ENCODE measurements at regions not wholly inside any gene's neighbourhood (a gene's known extent, or its start where the extent isn't known, plus 50 kb on each side); places are given as distances from the start of the nearest gene placed in this dataset.

DNA sequence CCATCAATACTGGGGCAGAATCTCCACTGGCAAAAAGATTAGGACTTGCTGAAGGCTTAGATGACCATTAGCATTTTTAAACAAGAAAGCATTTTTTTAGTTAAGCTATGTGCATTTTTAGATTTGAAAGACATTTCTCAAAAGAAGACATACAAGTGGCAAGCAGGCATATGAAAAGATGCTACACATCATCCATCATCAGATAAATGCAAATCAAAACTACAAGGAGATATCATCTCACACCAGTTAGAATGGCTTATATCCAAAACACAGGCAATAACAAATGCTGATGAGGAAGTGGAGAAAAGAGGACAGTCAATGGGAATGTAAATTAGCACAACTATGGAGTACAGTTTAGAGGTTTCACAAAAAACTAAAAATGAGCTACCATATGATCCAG is 195.6 kb upstream of the TNC start:
- no peak overlapping the region for H3K27ac ChIP-seq
- no peaks in the 10 kb centered on the region for H3K36me3 ChIP-seq
- no peaks in the 10 kb centered on the region for H3K27me3 ChIP-seq (replicated peaks; ENCODE audit: insufficient read depth)
- H3K4me1 ChIP-seq (ENCODE audit: control insufficient read depth in 1 of 2, low read depth in 2 of 2): peaks cover 0 to 28% of the 10 kb centered on the region in 2 donors
- TF ChIP-seq, protein P1, sequence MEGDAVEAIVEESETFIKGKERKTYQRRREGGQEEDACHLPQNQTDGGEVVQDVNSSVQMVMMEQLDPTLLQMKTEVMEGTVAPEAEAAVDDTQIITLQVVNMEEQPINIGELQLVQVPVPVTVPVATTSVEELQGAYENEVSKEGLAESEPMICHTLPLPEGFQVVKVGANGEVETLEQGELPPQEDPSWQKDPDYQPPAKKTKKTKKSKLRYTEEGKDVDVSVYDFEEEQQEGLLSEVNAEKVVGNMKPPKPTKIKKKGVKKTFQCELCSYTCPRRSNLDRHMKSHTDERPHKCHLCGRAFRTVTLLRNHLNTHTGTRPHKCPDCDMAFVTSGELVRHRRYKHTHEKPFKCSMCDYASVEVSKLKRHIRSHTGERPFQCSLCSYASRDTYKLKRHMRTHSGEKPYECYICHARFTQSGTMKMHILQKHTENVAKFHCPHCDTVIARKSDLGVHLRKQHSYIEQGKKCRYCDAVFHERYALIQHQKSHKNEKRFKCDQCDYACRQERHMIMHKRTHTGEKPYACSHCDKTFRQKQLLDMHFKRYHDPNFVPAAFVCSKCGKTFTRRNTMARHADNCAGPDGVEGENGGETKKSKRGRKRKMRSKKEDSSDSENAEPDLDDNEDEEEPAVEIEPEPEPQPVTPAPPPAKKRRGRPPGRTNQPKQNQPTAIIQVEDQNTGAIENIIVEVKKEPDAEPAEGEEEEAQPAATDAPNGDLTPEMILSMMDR (IDR thresholded peaks at IDR 0.05): no peak
- H3K9me3 ChIP-seq: no peaks in the 10 kb centered on the region
- ATAC-seq (ENCODE audit: insufficient number of reproducible peaks, low FRiP score, low read depth): no peak
- H3K4me3 ChIP-seq: no peak overlapping the region
- DNase-seq (ENCODE audit: low spot score): no peak

DNA sequence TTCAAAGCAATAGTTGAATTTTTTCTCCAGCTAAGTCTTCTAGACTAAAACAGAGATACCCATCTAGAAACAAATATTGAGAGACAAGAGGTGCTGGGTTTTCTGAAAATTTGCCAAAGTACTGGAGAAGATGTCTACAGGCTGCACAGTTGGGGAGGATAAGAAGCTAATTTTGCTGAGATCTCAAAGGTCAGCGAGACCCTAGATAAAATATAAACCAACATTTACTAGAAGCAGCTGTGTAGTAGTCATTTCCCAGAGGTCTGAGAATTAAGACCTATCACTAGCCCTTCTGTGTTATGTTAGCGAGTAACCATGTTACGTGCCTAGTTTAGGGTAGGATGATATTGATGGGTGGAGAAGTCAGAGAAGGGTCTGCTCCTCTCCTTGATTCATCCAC is 208.5 kb upstream of the TNC start:
- Histone ChIP-seq H3K27ac (no peak overlapping the region), H3K36me3 (no peaks in the 10 kb centered on the region), H3K4me1 (ENCODE audit: control insufficient read depth in 1 of 2, low read depth in 2 of 2) (peaks cover 6 to 23% of the 10 kb centered on the region in 2 donors), H3K9me3 (no peaks in the 10 kb centered on the region), H3K4me3 (no peak overlapping the region), H3K27me3 (replicated peaks; ENCODE audit: insufficient read depth) (no peaks in the 10 kb centered on the region)
- DNase-seq (ENCODE audit: low spot score): no peak
- TF ChIP-seq, protein P1 (IDR thresholded peaks at IDR 0.05): no peak
- ATAC-seq (ENCODE audit: insufficient number of reproducible peaks, low FRiP score, low read depth): no peak

DNA sequence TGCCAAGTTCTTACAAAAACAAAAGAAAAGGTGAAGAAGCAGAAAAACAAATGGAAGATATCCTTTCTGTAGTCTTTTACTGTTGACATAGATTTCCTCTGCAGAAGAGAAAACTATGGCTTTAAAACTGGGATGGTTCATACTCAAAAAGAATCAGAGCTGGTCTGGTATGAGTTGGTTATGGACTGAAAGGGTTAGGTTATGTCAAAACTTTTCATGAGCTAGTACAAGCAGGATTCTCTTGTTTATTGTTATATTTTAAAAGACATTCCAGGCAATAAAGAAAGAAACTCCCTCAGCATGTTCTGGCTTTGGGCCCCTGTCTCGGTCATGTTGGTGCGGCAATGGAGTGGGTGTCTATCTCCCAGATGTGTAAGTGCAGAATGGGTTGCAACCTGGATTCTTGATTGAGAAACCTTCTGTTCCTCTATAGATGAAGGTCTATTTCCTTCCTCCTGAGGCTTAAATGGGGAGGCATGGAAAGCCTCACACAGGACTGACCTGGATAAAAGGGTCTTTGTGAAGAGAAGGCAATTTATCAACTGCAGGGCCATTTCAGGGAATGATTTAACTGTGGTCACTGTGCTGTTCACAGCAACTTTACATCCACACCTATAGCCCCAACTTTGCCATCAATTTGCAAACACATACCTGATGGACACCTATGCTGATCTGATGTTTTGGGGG is 209.6 kb upstream of the TNC start:
- peaks cover 6 to 23% of the 10 kb centered on the region in 2 donors for H3K4me1 ChIP-seq (ENCODE audit: control insufficient read depth in 1 of 2, low read depth in 2 of 2)
- no peaks in the 10 kb centered on the region for H3K27me3 ChIP-seq (replicated peaks; ENCODE audit: insufficient read depth)
- H3K27ac ChIP-seq: peak overlapping the region; percentile 36 to 63
- H3K9me3 ChIP-seq: no peaks in the 10 kb centered on the region
- DNase-seq (ENCODE audit: low spot score) (no peak), ATAC-seq (ENCODE audit: insufficient number of reproducible peaks, low FRiP score, low read depth) (no peak)
- TF ChIP-seq, protein P1 (IDR thresholded peaks at IDR 0.05): no peak
- no peaks in the 10 kb centered on the region for H3K36me3 ChIP-seq
- no peak overlapping the region for H3K4me3 ChIP-seq

DNA sequence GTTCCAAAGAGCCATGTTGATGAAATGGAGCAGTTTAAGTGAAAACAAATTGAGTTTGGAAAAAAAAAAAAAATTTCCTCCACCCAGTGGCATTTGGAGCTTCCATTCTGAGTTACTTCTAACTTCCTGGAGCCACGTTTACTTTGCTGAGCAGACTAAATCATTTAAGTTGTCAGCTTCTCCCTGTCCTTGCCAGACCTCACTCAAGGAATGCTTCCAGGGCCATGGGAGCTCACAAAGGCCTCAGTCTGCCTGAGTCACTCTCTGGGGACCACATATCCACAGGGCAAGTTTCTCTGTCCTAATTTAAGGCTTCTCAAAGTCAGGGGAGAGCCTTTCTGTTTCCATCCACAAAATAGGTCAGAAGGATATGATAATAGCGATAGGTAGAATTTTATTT is 210.3 kb upstream of the TNC start:
- DNase-seq (ENCODE audit: low spot score): peak; percentile 43
- peak overlapping the region; percentile 36 to 63 for H3K27ac ChIP-seq
- H3K9me3 ChIP-seq: no peaks in the 10 kb centered on the region
- no peaks in the 10 kb centered on the region for H3K27me3 ChIP-seq (replicated peaks; ENCODE audit: insufficient read depth)
- no peak overlapping the region for H3K4me3 ChIP-seq
- no peaks in the 10 kb centered on the region for H3K36me3 ChIP-seq
- TF ChIP-seq, protein P1 (IDR thresholded peaks at IDR 0.05): no peak
- peaks cover 6 to 23% of the 10 kb centered on the region in 2 donors for H3K4me1 ChIP-seq (ENCODE audit: control insufficient read depth in 1 of 2, low read depth in 2 of 2)
- peak; percentile 83 for ATAC-seq (ENCODE audit: insufficient number of reproducible peaks, low FRiP score, low read depth)

DNA sequence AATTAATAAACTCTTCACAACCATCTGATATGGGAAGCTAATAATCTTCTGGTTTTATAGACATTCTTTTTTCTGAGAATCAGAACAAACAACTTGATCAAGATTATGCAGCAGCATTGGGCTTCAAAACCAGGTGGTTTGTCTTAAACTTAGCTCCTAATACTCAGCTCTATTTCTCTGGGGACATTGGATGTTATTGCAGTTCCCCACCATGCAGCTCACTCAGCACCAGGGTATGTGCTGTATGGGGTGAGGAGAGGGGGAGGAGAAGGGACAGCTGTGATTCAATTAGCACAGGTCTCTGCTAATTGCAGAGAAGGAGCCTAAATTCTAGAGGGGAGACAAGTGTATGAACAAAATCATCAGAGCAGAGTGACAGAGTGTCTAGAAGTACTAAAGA is 210.7 kb upstream of the TNC start:
- Histone ChIP-seq H3K27ac (peak overlapping the region; percentile 29 to 63), H3K4me3 (no peak overlapping the region), H3K9me3 (no peaks in the 10 kb centered on the region), H3K4me1 (ENCODE audit: control insufficient read depth in 1 of 2, low read depth in 2 of 2) (peaks cover 6 to 23% of the 10 kb centered on the region in 2 donors), H3K36me3 (no peaks in the 10 kb centered on the region), H3K27me3 (replicated peaks; ENCODE audit: insufficient read depth) (no peaks in the 10 kb centered on the region)
- TF ChIP-seq, protein P1 (IDR thresholded peaks at IDR 0.05): no peak
- ATAC-seq (ENCODE audit: insufficient number of reproducible peaks, low FRiP score, low read depth): no peak
- no peak for DNase-seq (ENCODE audit: low spot score)

Data from thoracic aorta (tissue), 2 donors.